ENCODE measurements at regions not wholly inside any gene's neighbourhood (a gene's known extent, or its start where the extent isn't known, plus 50 kb on each side); places are given as distances from the start of the nearest gene placed in this dataset.

- TF ChIP-seq POLR2AphosphoS5 (IDR thresholded peaks at IDR 0.05; ENCODE audit: low read depth) (no peak), ZNF462 (CRISPR knock-in tag; IDR thresholded peaks at IDR 0.05) (no peak), EZH2 (IDR thresholded peaks at IDR 0.05; ENCODE audit: low read depth, unreplicated experiment) (no peak), CTCF (conservative IDR thresholded peaks at IDR 0.05; ENCODE audit: low read depth in 2 of 2) (no peak), REST (IDR thresholded peaks at IDR 0.05; ENCODE audit: unreplicated experiment) (no peak)
Observed at GRCh38 chr17:72046178-72046577, 74.6 kb upstream of the SOX9 start.

All from GM23338 (cell line).